CD4-positive, alpha-beta memory T cell (primary cell): ENCODE measurements at regions not wholly inside any gene's neighbourhood (a gene's known extent, or its start where the extent isn't known, plus 50 kb on each side); places are given as distances from the start of the nearest gene placed in this dataset.

Source experiments
- CTCF ChIA-PET: fragments of 350-600 bp; sonication (Branson Sonifier 250); formaldehyde crosslinking; loops from one replicate; lab custom pipeline; 2021; ENCODE audit warnings: inconsistent platforms; ENCODE audit not compliant: partially characterized antibody; lab: Charles Lee
- POLR2A ChIA-PET: fragments of 350-600 bp; sonication (Branson Sonifier 250); formaldehyde crosslinking; loops from one replicate; lab custom pipeline; 2021; ENCODE audit not compliant: partially characterized antibody; lab: Charles Lee
- DNase-seq, 5 donors: peaks; one replicate each; pipeline versions ENCODE4 v3.0.0 to v3.0.0-alpha.2; 2020 to 2022; ENCODE audit warnings: mixed read lengths in 1 of 5
- H3K27ac ChIP-seq: one replicate; pipeline ENCODE4 v1.7.0; 2013; ENCODE audit warnings: low read depth, low read length
- H3K27me3 ChIP-seq: 2 replicates; pipeline ENCODE4 v1.7.0; 2013; ENCODE audit warnings: mild to moderate bottlenecking, low read length, moderate library complexity; ENCODE audit not compliant: insufficient read depth
- H3K36me3 ChIP-seq: 2 replicates; pipeline ENCODE4 v1.7.0; 2013; ENCODE audit warnings: mild to moderate bottlenecking, low read length, moderate library complexity; ENCODE audit not compliant: insufficient read depth
- H3K4me1 ChIP-seq: 2 replicates; pipeline ENCODE4 v1.7.0; 2013; ENCODE audit warnings: mild to moderate bottlenecking, low read length, moderate library complexity; ENCODE audit not compliant: insufficient read depth
- H3K4me3 ChIP-seq, 2 donors: one replicate each; pipeline ENCODE4 v1.7.0; 2013; ENCODE audit warnings: low read length in 2 of 2, mild to moderate bottlenecking in 1 of 2
- H3K9me3 ChIP-seq, 2 donors: one replicate each; pipeline ENCODE4 v1.7.0; 2013; ENCODE audit warnings: low read length in 2 of 2, control low read depth in 1 of 2; ENCODE audit not compliant: control insufficient read depth in 1 of 2
- H3K27ac Mint-ChIP-seq, 7 donors: one replicate each; pipeline ENCODE4 v1.8.0; 2020 to 2021; ENCODE audit warnings: mixed read lengths in 7 of 7, mild to moderate bottlenecking in 6 of 7, inconsistent platforms in 3 of 7, moderate library complexity in 3 of 7
- H3K27me3 Mint-ChIP-seq, 2 donors: one replicate each; pipeline ENCODE4 v1.8.0; 2020 to 2021; ENCODE audit warnings: mixed read lengths in 2 of 2
- H3K36me3 Mint-ChIP-seq, 2 donors: one replicate each; pipeline ENCODE4 v1.8.0; 2020 to 2021; ENCODE audit warnings: mixed read lengths in 2 of 2, inconsistent platforms in 1 of 2, mild to moderate bottlenecking in 1 of 2
- H3K4me1 Mint-ChIP-seq, 4 donors: one replicate each; pipeline ENCODE4 v1.8.0; 2020 to 2021; ENCODE audit warnings: mixed read lengths in 4 of 4, mild to moderate bottlenecking in 1 of 4
- H3K4me3 Mint-ChIP-seq, 8 donors: one replicate each; pipeline ENCODE4 v1.8.0; 2020 to 2021; ENCODE audit warnings: mixed read lengths in 8 of 8, mild to moderate bottlenecking in 7 of 8, moderate library complexity in 6 of 8, inconsistent platforms in 3 of 8
- H3K9me3 Mint-ChIP-seq, 8 donors: one replicate each; pipeline ENCODE4 v1.8.0; 2020 to 2021; ENCODE audit warnings: mixed read lengths in 8 of 8, mild to moderate bottlenecking in 5 of 8, inconsistent platforms in 3 of 8, moderate library complexity in 1 of 8
- intact Hi-C: fragments of 100-400 bp; cut with micrococcal nuclease; formaldehyde crosslinking; loops from one replicate; pipeline ENCODE4 v1.15.1; 2023

DNA sequence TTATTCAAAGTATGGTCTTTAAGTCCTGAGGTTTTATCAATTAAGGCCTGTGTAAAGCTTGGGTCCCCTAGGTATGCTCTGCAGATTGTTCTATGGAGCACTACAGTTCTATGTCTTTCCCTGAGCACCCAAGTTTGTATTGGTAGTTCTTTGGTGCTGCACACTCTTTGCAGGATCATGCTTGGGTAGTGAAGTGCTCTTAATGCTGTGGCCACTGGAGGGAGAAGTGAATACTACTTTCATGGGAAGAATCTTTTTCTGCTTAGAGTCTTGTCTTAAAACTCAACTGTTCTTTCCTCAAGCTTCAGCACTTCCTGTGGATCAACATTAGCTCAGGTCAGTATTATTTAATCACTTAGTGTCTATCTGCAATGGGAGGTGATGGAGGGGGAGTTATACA lies 93.6 kb upstream of the CFAP20DC start:
- H3K27me3 Mint-ChIP-seq = peaks cover 0 to 1% of the 10 kb centered on the region in 2 donors
- H3K27ac Mint-ChIP-seq = no peak overlapping the region
- peaks cover 0 to 13% (median 7%) of the 10 kb centered on the region in 8 donors for H3K9me3 Mint-ChIP-seq
- Histone ChIP-seq H3K36me3 (no peaks in the 10 kb centered on the region), H3K4me3 (no peak overlapping the region), H3K4me1 (no peaks in the 10 kb centered on the region), H3K27ac (no peak overlapping the region), H3K9me3 (no peaks in the 10 kb centered on the region), H3K27me3 (no peaks in the 10 kb centered on the region)
- no peak overlapping the region for H3K4me3 Mint-ChIP-seq
- no peaks in the 10 kb centered on the region for H3K36me3 Mint-ChIP-seq
- ChIA-PET POLR2A (no interaction called here), CTCF (no interaction called here)
- intact Hi-C loops = no loop called here
- DNase-seq = no peak
- H3K4me1 Mint-ChIP-seq = no peaks in the 10 kb centered on the region

DNA sequence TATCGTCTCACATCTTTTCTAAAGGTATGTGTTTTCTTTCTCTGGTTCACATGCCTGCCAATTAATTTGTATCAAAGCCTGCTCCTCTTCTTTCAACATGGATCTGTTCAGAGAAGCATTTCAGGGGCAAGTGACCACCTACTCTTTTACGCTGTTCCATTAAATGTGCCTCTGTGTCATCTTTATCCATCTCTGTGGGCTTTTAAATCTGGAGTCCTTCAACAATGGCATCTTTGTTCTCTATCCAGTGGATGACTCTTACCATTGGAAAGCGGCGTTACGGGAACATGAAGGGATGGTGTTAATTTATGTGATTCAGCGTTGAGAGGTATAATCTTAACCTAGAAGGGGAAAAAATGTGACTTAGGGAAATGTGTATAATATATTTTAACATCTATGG lies 92.7 kb upstream of the CFAP20DC start:
- CTCF ChIA-PET = no interaction called here
- DNase-seq = no peak
- Histone ChIP-seq H3K27me3 (no peaks in the 10 kb centered on the region), H3K36me3 (no peaks in the 10 kb centered on the region), H3K4me3 (no peak overlapping the region), H3K4me1 (no peaks in the 10 kb centered on the region), H3K27ac (no peak overlapping the region), H3K9me3 (no peaks in the 10 kb centered on the region)
- Mint-ChIP-seq H3K27ac (no peak overlapping the region), H3K9me3 (peaks cover 0 to 6% (median 4%) of the 10 kb centered on the region in 8 donors), H3K27me3 (peaks cover 0 to 1% of the 10 kb centered on the region in 2 donors), H3K36me3 (no peaks in the 10 kb centered on the region), H3K4me3 (no peak overlapping the region), H3K4me1 (no peaks in the 10 kb centered on the region)
- POLR2A ChIA-PET = no interaction called here
- intact Hi-C loops = no loop called here

DNA sequence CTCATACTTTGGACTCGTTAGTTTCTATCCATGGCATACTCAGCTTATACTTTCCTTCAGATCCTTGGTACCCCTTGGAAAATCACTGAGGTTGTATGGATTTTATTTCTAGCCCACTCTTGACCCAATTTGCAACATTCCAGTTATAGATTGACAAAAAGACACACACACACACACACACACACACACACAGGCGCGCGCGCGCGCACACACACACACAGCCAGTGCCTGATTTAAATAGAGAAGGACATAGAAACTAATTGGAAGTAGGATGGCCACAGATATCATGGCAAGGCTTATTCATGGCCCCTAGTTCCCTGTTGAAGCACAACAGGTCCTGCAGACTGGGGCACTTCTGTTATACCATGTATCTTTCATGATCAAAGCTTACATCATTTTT lies 89.1 kb upstream of the CFAP20DC start:
- intact Hi-C loops = no loop called here
- Histone ChIP-seq H3K4me1 (no peaks in the 10 kb centered on the region), H3K9me3 (no peaks in the 10 kb centered on the region), H3K27ac (no peak overlapping the region), H3K4me3 (no peak overlapping the region), H3K27me3 (no peaks in the 10 kb centered on the region), H3K36me3 (no peaks in the 10 kb centered on the region)
- POLR2A ChIA-PET = no interaction called here
- Mint-ChIP-seq H3K4me3 (no peak overlapping the region), H3K36me3 (no peaks in the 10 kb centered on the region), H3K9me3 (no peaks in the 10 kb centered on the region), H3K27ac (no peak overlapping the region), H3K27me3 (no peaks in the 10 kb centered on the region), H3K4me1 (no peaks in the 10 kb centered on the region)
- CTCF ChIA-PET = no interaction called here
- no peak for DNase-seq

DNA sequence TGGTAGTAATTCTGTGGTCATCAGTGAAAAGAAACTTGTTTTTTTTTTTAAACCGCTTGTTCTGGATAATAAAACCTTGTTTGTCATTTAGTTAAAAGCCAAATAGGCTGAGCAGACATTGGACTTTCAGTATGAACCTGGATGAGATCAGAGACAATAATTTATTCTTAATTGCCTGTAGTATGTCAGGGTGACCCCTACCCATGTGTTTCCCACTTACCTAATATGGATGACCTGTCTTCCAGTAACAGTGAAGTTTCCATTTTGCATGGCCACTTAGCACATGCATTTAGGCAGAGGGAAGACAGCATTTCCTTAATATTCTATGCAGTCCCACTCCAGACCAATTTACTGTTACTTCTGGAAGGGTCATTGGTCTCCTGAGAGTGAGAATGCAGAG lies 87.6 kb upstream of the CFAP20DC start:
- Mint-ChIP-seq H3K36me3 (no peaks in the 10 kb centered on the region), H3K4me3 (no peak overlapping the region), H3K9me3 (no peaks in the 10 kb centered on the region), H3K4me1 (no peaks in the 10 kb centered on the region), H3K27me3 (no peaks in the 10 kb centered on the region), H3K27ac (no peak overlapping the region)
- intact Hi-C loops = no loop called here
- no peak overlapping the region for H3K4me3 ChIP-seq
- CTCF ChIA-PET = no interaction called here
- H3K4me1 ChIP-seq = no peaks in the 10 kb centered on the region
- DNase-seq = no peak
- H3K27ac ChIP-seq = no peak overlapping the region
- H3K27me3 ChIP-seq = no peaks in the 10 kb centered on the region
- H3K36me3 ChIP-seq = no peaks in the 10 kb centered on the region
- no peaks in the 10 kb centered on the region for H3K9me3 ChIP-seq
- POLR2A ChIA-PET = no interaction called here

DNA sequence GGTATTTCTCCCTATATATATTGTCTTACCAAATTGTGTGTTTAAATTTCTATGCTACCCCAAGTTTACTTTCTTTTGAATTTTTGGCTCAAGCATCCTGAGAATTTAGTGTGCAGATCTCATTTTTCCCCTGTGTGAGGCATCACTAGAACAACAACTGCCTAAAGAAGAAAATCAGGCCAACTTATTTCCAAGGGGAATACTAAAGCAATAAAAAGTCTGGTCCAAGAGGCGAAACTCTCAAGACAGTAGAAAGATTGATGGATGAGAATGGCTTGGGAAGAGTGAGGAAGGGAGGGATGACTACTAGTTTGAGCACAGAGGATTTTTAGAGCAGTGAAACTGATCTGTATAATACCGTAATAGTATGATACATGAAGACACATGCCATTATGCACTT lies 86.3 kb upstream of the CFAP20DC start:
- Mint-ChIP-seq H3K9me3 (no peaks in the 10 kb centered on the region), H3K27me3 (no peaks in the 10 kb centered on the region), H3K4me3 (peak overlapping the region in 1 of 8 donors; percentile 34), H3K4me1 (no peaks in the 10 kb centered on the region), H3K27ac (no peak overlapping the region), H3K36me3 (no peaks in the 10 kb centered on the region)
- ChIA-PET POLR2A (no interaction called here), CTCF (no interaction called here)
- no peaks in the 10 kb centered on the region for H3K4me1 ChIP-seq
- no peak overlapping the region for H3K27ac ChIP-seq
- H3K4me3 ChIP-seq = no peak overlapping the region
- H3K36me3 ChIP-seq = no peaks in the 10 kb centered on the region
- intact Hi-C loops = no loop called here
- H3K9me3 ChIP-seq = no peaks in the 10 kb centered on the region
- no peak for DNase-seq
- H3K27me3 ChIP-seq = no peaks in the 10 kb centered on the region

DNA sequence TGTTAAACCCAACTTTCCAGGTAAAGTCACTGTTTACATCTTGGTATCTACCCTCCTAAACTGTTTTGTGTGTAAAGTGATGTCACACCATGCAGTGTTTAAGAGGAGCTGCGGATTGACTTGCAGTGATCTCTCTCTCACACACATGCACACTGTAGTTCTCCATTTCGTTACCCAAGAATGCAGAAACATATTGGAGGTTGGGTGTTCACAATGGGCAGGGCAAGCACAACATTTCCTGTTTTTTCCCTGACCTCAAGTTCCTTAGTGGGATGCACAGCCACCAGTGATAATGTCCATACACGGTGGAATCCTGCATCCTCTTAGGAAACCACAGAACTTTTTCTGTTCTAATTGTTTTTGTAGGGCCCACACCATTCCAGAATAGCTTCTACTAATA lies 85.3 kb upstream of the CFAP20DC start:
- intact Hi-C loops = no loop called here
- no peak for DNase-seq
- Histone ChIP-seq H3K27ac (no peak overlapping the region), H3K4me1 (no peaks in the 10 kb centered on the region), H3K9me3 (no peaks in the 10 kb centered on the region), H3K27me3 (no peaks in the 10 kb centered on the region), H3K36me3 (no peaks in the 10 kb centered on the region), H3K4me3 (no peak overlapping the region)
- Mint-ChIP-seq H3K27ac (no peak overlapping the region), H3K4me3 (no peak overlapping the region), H3K27me3 (no peaks in the 10 kb centered on the region), H3K9me3 (no peaks in the 10 kb centered on the region), H3K36me3 (no peaks in the 10 kb centered on the region), H3K4me1 (no peaks in the 10 kb centered on the region)
- CTCF ChIA-PET = interaction anchor here (0.5 kb wide), 1 partner anchor 10 kb away, joined by 3 read pairs; no protein-coding TSS in a partner anchor
- POLR2A ChIA-PET = no interaction called here

DNA sequence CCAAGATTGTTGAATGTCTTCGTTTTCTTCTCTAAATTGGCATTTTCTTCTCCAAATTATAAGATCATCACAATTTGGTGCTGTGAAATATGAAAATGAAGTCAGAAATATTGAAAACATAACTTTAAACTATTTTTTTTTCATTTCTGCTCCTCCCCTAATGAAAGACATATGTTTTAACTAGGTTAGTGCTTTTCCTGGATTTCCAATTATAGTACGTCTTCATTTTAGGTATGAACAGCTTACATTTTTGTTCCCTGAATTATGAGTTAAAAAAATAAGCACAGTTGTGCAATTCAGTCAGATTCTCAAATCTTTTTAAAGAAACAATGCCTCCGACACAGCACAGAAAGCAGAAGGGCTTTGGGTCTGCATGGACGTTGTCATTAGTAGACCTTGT lies 83.5 kb upstream of the CFAP20DC start:
- no peak for DNase-seq

More for the DNA sequence above, 83.5 kb upstream of the CFAP20DC start:
- Histone ChIP-seq H3K36me3 (no peaks in the 10 kb centered on the region), H3K27ac (no peak overlapping the region), H3K4me1 (no peaks in the 10 kb centered on the region), H3K9me3 (no peaks in the 10 kb centered on the region), H3K4me3 (no peak overlapping the region), H3K27me3 (peaks cover 4% of the 10 kb centered on the region)
- ChIA-PET CTCF (no interaction called here), POLR2A (no interaction called here)
- H3K27me3 Mint-ChIP-seq = no peaks in the 10 kb centered on the region
- no peaks in the 10 kb centered on the region for H3K36me3 Mint-ChIP-seq
- intact Hi-C loops = no loop called here
- H3K9me3 Mint-ChIP-seq = peaks cover 0 to 1% (median 0%) of the 10 kb centered on the region in 8 donors
- no peak overlapping the region for H3K4me3 Mint-ChIP-seq
- H3K27ac Mint-ChIP-seq = no peak overlapping the region
- H3K4me1 Mint-ChIP-seq = no peaks in the 10 kb centered on the region
